ENCODE measurements at regions not wholly inside any gene's neighbourhood (a gene's known extent, or its start where the extent isn't known, plus 50 kb on each side); places are given as distances from the start of the nearest gene placed in this dataset.

GRCh38 chr3:187963003-187963676 lies 190.8 kb upstream of the LPP start:
- Histone ChIP-seq H3K27ac (no peak overlapping the region), H3K9me3 (no peaks in the 10 kb centered on the region), H3K4me1 (no peaks in the 10 kb centered on the region), H3K27me3 (no peaks in the 10 kb centered on the region), H3K36me3 (no peaks in the 10 kb centered on the region), H3K9ac (ENCODE audit: low read depth in 2 of 2, low read length in 2 of 2) (no peak overlapping the region), H3K4me3 (no peak overlapping the region)
- TF ChIP-seq CTCF (IDR thresholded peaks at IDR 0.05), result no peak
- intact Hi-C loops (cut with DNase I), result no loop called here
- no peak for DNase-seq

DNA sequence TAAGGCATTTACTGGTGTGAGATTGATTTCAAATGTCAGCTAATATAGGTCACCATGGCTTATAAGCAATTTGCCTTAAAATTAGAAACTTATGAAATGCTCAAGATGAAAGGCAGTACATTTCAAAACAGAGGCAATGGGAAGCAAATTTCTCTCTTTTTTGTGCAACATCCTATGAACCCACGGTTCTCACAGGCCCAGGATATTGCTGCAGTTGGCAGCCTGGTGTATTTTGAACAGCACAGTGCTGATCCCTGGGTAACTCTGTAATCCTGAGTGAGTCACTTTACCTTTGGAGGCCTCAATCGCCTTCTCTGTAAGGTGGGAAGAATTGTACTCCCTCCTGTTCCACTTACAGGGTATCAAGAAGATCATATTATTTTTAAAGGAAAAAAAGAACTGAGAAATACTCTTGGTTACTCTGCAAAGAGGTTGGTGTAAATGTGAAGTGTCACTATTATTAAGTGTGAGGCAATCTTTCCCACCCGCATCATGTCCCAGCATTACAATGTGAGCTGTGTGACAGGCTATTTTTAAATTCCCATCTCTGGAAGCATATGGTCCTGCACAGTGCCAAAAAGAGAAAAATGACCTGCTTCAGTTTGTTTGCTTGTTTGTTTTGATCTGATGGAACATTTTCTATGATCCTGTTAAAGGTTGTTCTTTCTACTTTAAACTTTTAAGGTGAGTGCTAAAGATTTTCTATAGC lies 190.1 kb upstream of the LPP start:
- Histone ChIP-seq H3K9me3 (no peaks in the 10 kb centered on the region), H3K4me1 (no peaks in the 10 kb centered on the region), H3K9ac (ENCODE audit: low read depth in 2 of 2, low read length in 2 of 2) (no peak overlapping the region), H3K4me3 (no peak overlapping the region), H3K36me3 (no peaks in the 10 kb centered on the region), H3K27ac (no peak overlapping the region), H3K27me3 (no peaks in the 10 kb centered on the region)
- no peak for DNase-seq
- intact Hi-C loops (cut with DNase I), result no loop called here
- no peak for TF ChIP-seq CTCF (IDR thresholded peaks at IDR 0.05)

- DNase-seq, result no peak
- H3K9ac ChIP-seq (ENCODE audit: low read depth in 2 of 2, low read length in 2 of 2), result no peak overlapping the region
- intact Hi-C loops (cut with DNase I), result no loop called here
- H3K36me3 ChIP-seq, result no peaks in the 10 kb centered on the region
- H3K9me3 ChIP-seq, result no peaks in the 10 kb centered on the region
- H3K4me1 ChIP-seq, result no peaks in the 10 kb centered on the region
- no peak overlapping the region for H3K27ac ChIP-seq
- H3K27me3 ChIP-seq, result no peaks in the 10 kb centered on the region
- no peak overlapping the region for H3K4me3 ChIP-seq
- TF ChIP-seq CTCF (IDR thresholded peaks at IDR 0.05), result no peak
Measured at GRCh38 chr3:187964760-187965159, 189.2 kb upstream of the LPP start.

- TF ChIP-seq CTCF (IDR thresholded peaks at IDR 0.05), result no peak
- no peak overlapping the region for H3K9ac ChIP-seq (ENCODE audit: low read depth in 2 of 2, low read length in 2 of 2)
- intact Hi-C loops (cut with DNase I), result no loop called here
- no peaks in the 10 kb centered on the region for H3K4me1 ChIP-seq
- H3K27me3 ChIP-seq, result no peaks in the 10 kb centered on the region
- no peak for DNase-seq
- no peak overlapping the region for H3K4me3 ChIP-seq
- H3K9me3 ChIP-seq, result no peaks in the 10 kb centered on the region
- no peak overlapping the region for H3K27ac ChIP-seq
- no peaks in the 10 kb centered on the region for H3K36me3 ChIP-seq
Measured at GRCh38 chr3:187966096-187966495, 187.9 kb upstream of the LPP start.

DNA sequence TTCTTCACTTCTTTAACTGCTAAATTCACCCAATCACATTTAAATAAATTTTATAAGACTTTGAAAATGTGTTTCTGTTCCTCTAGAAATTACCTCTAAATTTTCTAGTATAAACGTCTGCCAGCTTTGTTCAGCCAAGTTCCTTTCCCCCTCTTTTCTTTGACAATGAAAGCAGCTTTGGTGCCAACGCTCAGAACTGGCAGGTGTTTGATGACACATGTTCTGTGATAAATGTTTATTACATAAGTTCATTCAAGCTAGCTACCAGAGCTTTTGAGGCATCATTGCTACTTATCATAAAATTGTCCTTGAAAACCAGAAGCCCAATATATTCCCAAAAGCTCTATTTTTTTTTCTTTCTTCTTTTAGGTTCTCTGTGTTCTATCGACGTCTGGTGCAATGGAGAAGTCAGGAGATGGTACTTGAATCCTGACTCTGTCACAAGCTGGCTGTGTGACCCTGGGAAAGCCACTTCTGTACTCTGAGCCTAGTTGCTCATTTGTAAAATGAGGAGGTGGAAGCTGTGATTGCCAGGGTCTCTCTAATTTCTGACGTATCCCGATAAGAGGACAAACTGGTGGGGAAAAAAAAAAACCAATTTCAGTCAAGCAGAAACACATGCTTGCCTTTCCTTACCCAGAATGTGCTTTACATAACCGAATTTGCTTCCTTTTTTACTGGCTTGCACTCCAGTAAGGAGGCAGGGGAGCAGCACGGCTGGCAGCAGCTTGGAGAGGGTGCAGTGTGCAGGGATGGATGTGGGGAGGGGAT lies 187.1 kb upstream of the LPP start:
- H3K4me3 ChIP-seq, result no peak overlapping the region
- no peaks in the 10 kb centered on the region for H3K27me3 ChIP-seq
- no peak overlapping the region for H3K27ac ChIP-seq
- H3K4me1 ChIP-seq, result no peaks in the 10 kb centered on the region
- H3K9ac ChIP-seq (ENCODE audit: low read depth in 2 of 2, low read length in 2 of 2), result no peak overlapping the region
- TF ChIP-seq CTCF (IDR thresholded peaks at IDR 0.05), result no peak
- intact Hi-C loops (cut with DNase I), result no loop called here
- DNase-seq, result no peak
- no peaks in the 10 kb centered on the region for H3K9me3 ChIP-seq
- H3K36me3 ChIP-seq, result no peaks in the 10 kb centered on the region

Data from colonic mucosa (tissue), 4 donors.